Keratinocyte (primary cell): ENCODE measurements at regions not wholly inside any gene's neighbourhood (a gene's known extent, or its start where the extent isn't known, plus 50 kb on each side); places are given as distances from the start of the nearest gene placed in this dataset.

Source experiments
- CTCF ChIP-seq, 3 experiments: IDR thresholded peaks in 1 of 3; conservative IDR thresholded peaks in 1 of 3; optimal IDR thresholded peaks in 1 of 3; 2 replicates in 2 of 3; 3 replicates in 1 of 3; pipeline versions ENCODE3 to v1.5.1; 2011; ENCODE audit warnings: low read length in 3 of 3, mild to moderate bottlenecking in 3 of 3, moderate library complexity in 2 of 3, control low read depth in 1 of 3, inconsistent platforms in 1 of 3; ENCODE audit not compliant: insufficient read depth in 2 of 3; ENCODE audit errors: extremely low read depth in 1 of 3
- EZH2 ChIP-seq: IDR thresholded peaks from one replicate; pipeline ENCODE4 v1.6.1; 2012; ENCODE audit warnings: inconsistent platforms, mild to moderate bottlenecking, low read length, moderate library complexity

DNA sequence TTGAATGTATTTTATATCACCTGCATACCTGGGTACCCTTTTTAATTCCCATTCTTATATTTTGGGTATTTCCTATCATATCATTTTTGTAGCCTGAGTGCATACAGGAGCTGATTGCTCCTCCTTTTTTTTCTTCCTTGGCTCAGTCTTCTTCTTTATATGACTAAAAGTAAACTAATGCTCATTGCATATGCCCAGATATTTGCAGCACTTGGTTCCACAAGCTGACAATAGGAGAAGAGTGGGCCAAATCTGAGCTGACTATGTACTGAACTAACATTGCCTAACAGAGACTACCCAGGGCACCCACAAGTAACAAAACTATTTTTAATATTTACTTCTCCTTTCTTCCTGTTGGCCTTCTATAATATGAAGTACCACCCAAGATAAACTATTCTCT, 131.7 kb upstream of the SPOPL start:
- TF ChIP-seq CTCF (optimal IDR thresholded peaks at IDR 0.05 in 1 of 3, IDR thresholded peaks at IDR 0.05 in 1 of 3, conservative IDR thresholded peaks at IDR 0.05 in 1 of 3; ENCODE audit: extremely low read depth in 1 of 3, insufficient read depth in 2 of 3, low read length in 3 of 3) (no peak), EZH2 (no peak)
